HepG2 (cell line): ENCODE measurements at regions not wholly inside any gene's neighbourhood (a gene's known extent, or its start where the extent isn't known, plus 50 kb on each side); places are given as distances from the start of the nearest gene placed in this dataset.
A peak's percentile ranks its signal among the peaks of the same experiment; 100 is the strongest.

ENCODE experiments used
- ARNT ChIP-seq: fragments of 450-650 bp; IDR thresholded peaks from 2 replicates; pipeline ENCODE4 v1.6.1; 2017
- CREM ChIP-seq, 2 experiments: sonication (generic) in 1 of 2; formaldehyde crosslinking in 1 of 2; IDR thresholded peaks; 2 replicates each; pipeline versions ENCODE4 v1.4.0 to v1.6.1; 2016 to 2020; ENCODE audit warnings: antibody characterized with exemption in 1 of 2, mild to moderate bottlenecking in 1 of 2, missing genetic modification reagents in 1 of 2
- CTCF ChIP-seq: sonication (generic); formaldehyde crosslinking; IDR thresholded peaks from 2 replicates; pipeline ENCODE4 v1.5.0; 2020; ENCODE audit warnings: mild to moderate bottlenecking, missing genetic modification reagents, moderate library complexity
- KDM5A ChIP-seq: fragments of 200-600 bp; sonication (generic); IDR thresholded peaks from 2 replicates; pipeline ENCODE4 v1.7.0; 2018; ENCODE audit warnings: antibody characterized with exemption, mild to moderate bottlenecking, low read length, borderline replicate concordance
- NFKBIZ ChIP-seq: IDR thresholded peaks from 2 replicates; pipeline ENCODE4 v1.6.1; 2018; ENCODE audit warnings: missing genetic modification reagents, missing compliant biosample characterization
- PHB2 ChIP-seq: fragments of 450-650 bp; IDR thresholded peaks from 2 replicates; pipeline ENCODE4 v1.6.1; 2018; ENCODE audit not compliant: partially characterized antibody
- PITX1 ChIP-seq: sonication (generic); formaldehyde crosslinking; IDR thresholded peaks from 2 replicates; pipeline ENCODE4 v1.5.1; 2020; ENCODE audit warnings: mild to moderate bottlenecking, missing genetic modification reagents
- RCOR2 ChIP-seq: IDR thresholded peaks from 2 replicates; pipeline ENCODE4 v1.6.1; 2016; ENCODE audit warnings: missing biosample characterization, missing genetic modification reagents
- RFX3 ChIP-seq: IDR thresholded peaks from 2 replicates; pipeline ENCODE4 v1.6.1; 2016; ENCODE audit warnings: missing biosample characterization, missing genetic modification reagents
- SMC3 ChIP-seq: IDR thresholded peaks from 2 replicates; pipeline ENCODE4 v1.6.1; 2011; ENCODE audit warnings: low read length, improper control_type of control experiment
- TMF1 ChIP-seq: sonication (generic); formaldehyde crosslinking; IDR thresholded peaks from 2 replicates; pipeline ENCODE4 v1.8.1; 2022; ENCODE audit warnings: low read depth, missing genetic modification reagents
- XBP1 ChIP-seq: sonication (generic); formaldehyde crosslinking; IDR thresholded peaks from 2 replicates; pipeline ENCODE4 v1.5.0; 2020; ENCODE audit warnings: missing genetic modification reagents
- YY1 ChIP-seq: IDR thresholded peaks from 2 replicates; pipeline ENCODE4 v1.6.1; 2011; ENCODE audit warnings: low read length, low read depth, moderate library complexity, mild to moderate bottlenecking; ENCODE audit not compliant: insufficient read depth, insufficient replicate concordance
- ZBTB21 ChIP-seq: sonication (generic); formaldehyde crosslinking; IDR thresholded peaks from 2 replicates; pipeline ENCODE4 v1.4.0; 2020; ENCODE audit warnings: missing genetic modification reagents
- ZC3H4 ChIP-seq: sonication (generic); formaldehyde crosslinking; IDR thresholded peaks from 2 replicates; pipeline ENCODE4 v1.4.0; 2020; ENCODE audit warnings: missing genetic modification reagents, borderline replicate concordance
- ZFY ChIP-seq: sonication (generic); formaldehyde crosslinking; IDR thresholded peaks from 2 replicates; pipeline ENCODE4 v1.4.0; 2020; ENCODE audit warnings: missing genetic modification reagents
- ZNF281 ChIP-seq: sonication (generic); formaldehyde crosslinking; IDR thresholded peaks from 2 replicates; pipeline ENCODE4 v1.4.0; 2020; ENCODE audit warnings: missing genetic modification reagents, borderline replicate concordance
- ZNF431 ChIP-seq: sonication (generic); formaldehyde crosslinking; IDR thresholded peaks from 2 replicates; pipeline ENCODE4 v1.9.0; 2022; ENCODE audit warnings: missing genetic modification reagents, low read depth, mild to moderate bottlenecking, borderline replicate concordance
- ZNF607 ChIP-seq: sonication (generic); formaldehyde crosslinking; IDR thresholded peaks from 2 replicates; pipeline ENCODE4 v1.5.1; 2020; ENCODE audit warnings: missing genetic modification reagents, mild to moderate bottlenecking, borderline replicate concordance
- ZSCAN25 ChIP-seq: sonication (generic); formaldehyde crosslinking; IDR thresholded peaks from 2 replicates; pipeline ENCODE4 v1.8.0; 2022; ENCODE audit warnings: mild to moderate bottlenecking, missing genetic modification reagents
- TF ChIP-seq, protein P1 (sequence below): sonication (generic); formaldehyde crosslinking; IDR thresholded peaks from 2 replicates; pipeline ENCODE4 v1.4.0; 2020; ENCODE audit warnings: missing genetic modification reagents
- TF ChIP-seq, protein P2 (sequence below): sonication (generic); formaldehyde crosslinking; conservative IDR thresholded peaks from 2 replicates; pipeline ENCODE4 v1.8.0; 2022; ENCODE audit warnings: low read depth, missing genetic modification reagents

DNA sequence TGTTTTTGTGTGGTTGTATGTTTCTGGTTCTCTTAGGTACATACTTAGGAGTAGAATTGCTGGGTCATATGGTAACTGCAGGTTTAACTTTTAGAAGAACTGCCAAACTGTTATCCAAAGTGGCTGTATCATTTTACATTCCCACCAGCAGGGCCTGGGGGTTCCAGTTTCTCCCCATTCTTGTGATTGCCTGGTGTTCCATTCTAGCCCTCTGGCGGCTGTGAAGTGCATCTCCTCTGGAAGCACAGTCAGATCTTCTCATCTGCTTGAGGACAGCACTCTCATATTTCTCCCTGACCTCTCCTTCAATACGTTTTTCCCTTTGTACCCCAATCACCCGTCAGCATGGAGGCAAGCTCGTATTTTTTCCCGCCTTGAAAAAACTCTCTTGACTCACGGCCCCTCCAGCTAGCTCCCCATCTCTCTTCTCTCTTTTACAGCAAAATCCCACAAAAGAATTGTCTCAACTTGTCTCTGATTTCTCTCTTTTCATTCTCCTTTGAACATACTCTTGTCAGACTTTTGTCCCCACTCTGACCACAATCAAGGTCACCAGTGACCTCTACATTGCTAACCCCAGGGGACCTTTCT lies 56.8 kb upstream of the THY1 start (continued):
- TF ChIP-seq ZBTB21 (no peak), XBP1 (CRISPR knock-in tag) (no peak), TMF1 (CRISPR knock-in tag) (no peak), ZFY (CRISPR knock-in tag) (no peak), PITX1 (CRISPR knock-in tag) (no peak), ZC3H4 (no peak), SMC3 (0 out of 2 replicates have a peak, but pooled peaks have one; percentile 7), YY1 (no peak), ZNF607 (no peak), KDM5A (no peak), RCOR2 (CRISPR knock-in tag) (no peak), CTCF (CRISPR knock-in tag) (peak; percentile 51), ARNT (no peak), RFX3 (CRISPR knock-in tag) (no peak), ZSCAN25 (no peak), PHB2 (no peak), NFKBIZ (CRISPR knock-in tag) (no peak), ZNF281 (CRISPR knock-in tag) (no peak), CREM (IDR thresholded peaks at IDR 0.05) (no peak), CREM (CRISPR knock-in tag; IDR thresholded peaks at IDR 0.05) (no peak), ZNF431 (CRISPR knock-in tag) (no peak)
- TF ChIP-seq, protein P1, sequence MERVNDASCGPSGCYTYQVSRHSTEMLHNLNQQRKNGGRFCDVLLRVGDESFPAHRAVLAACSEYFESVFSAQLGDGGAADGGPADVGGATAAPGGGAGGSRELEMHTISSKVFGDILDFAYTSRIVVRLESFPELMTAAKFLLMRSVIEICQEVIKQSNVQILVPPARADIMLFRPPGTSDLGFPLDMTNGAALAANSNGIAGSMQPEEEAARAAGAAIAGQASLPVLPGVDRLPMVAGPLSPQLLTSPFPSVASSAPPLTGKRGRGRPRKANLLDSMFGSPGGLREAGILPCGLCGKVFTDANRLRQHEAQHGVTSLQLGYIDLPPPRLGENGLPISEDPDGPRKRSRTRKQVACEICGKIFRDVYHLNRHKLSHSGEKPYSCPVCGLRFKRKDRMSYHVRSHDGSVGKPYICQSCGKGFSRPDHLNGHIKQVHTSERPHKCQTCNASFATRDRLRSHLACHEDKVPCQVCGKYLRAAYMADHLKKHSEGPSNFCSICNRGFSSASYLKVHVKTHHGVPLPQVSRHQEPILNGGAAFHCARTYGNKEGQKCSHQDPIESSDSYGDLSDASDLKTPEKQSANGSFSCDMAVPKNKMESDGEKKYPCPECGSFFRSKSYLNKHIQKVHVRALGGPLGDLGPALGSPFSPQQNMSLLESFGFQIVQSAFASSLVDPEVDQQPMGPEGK (CRISPR knock-in tag), result peak; percentile 55; the same call in 1 of the 2 replicates
- TF ChIP-seq, protein P2, sequence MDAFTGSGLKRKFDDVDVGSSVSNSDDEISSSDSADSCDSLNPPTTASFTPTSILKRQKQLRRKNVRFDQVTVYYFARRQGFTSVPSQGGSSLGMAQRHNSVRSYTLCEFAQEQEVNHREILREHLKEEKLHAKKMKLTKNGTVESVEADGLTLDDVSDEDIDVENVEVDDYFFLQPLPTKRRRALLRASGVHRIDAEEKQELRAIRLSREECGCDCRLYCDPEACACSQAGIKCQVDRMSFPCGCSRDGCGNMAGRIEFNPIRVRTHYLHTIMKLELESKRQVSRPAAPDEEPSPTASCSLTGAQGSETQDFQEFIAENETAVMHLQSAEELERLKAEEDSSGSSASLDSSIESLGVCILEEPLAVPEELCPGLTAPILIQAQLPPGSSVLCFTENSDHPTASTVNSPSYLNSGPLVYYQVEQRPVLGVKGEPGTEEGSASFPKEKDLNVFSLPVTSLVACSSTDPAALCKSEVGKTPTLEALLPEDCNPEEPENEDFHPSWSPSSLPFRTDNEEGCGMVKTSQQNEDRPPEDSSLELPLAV (CRISPR knock-in tag), result no peak
